PC-9 (cell line): ENCODE measurements at regions not wholly inside any gene's neighbourhood (a gene's known extent, or its start where the extent isn't known, plus 50 kb on each side); places are given as distances from the start of the nearest gene placed in this dataset.

Experiments used
- CTCF ChIP-seq: fragments of 200-600 bp; sonication (generic); conservative IDR thresholded peaks from 2 replicates; pipeline ENCODE4 v1.6.1; 2017; ENCODE audit warnings: mixed run types, antibody characterized with exemption, mild to moderate bottlenecking, moderate library complexity
- EZH2 ChIP-seq: fragments of 200-600 bp; sonication (generic); IDR thresholded peaks from 2 replicates; pipeline ENCODE4 v1.8.0; 2017; ENCODE audit warnings: antibody characterized with exemption, low read depth

GRCh38 chr19:32067685-32068084 lies 277.7 kb upstream of the ZNF507 start:
- no peak for TF ChIP-seq CTCF
- no peak for TF ChIP-seq EZH2
